K562 (cell line): ENCODE measurements at regions not wholly inside any gene's neighbourhood (a gene's known extent, or its start where the extent isn't known, plus 50 kb on each side); places are given as distances from the start of the nearest gene placed in this dataset.

ENCODE experiments used
- CREM ChIP-seq: IDR thresholded peaks from 2 replicates; pipeline ENCODE4 v1.6.1; 2014; ENCODE audit warnings: antibody characterized with exemption, low read depth
- KAT7 ChIP-seq: sonication (generic); formaldehyde crosslinking; IDR thresholded peaks from 2 replicates; pipeline ENCODE4 v1.8.0; 2022; ENCODE audit warnings: missing genetic modification reagents, mild to moderate bottlenecking, borderline replicate concordance
- SREBF1 ChIP-seq: fragments of 150-350 bp; IDR thresholded peaks from 2 replicates; pipeline ENCODE4 v1.6.1; 2014; ENCODE audit warnings: antibody characterized with exemption, low read depth, low read length, borderline replicate concordance
- TBL1XR1 ChIP-seq, 2 experiments: IDR thresholded peaks; 2 replicates each; pipeline ENCODE4 v1.6.1; 2012; ENCODE audit warnings: improper control_type of control experiment in 2 of 2, low read length in 2 of 2, mild to moderate bottlenecking in 1 of 2
- ZKSCAN8 ChIP-seq: fragments of 200-800 bp; sonication (Bioruptor generic); IDR thresholded peaks from 2 replicates; pipeline ENCODE4 v1.6.1; 2016; ENCODE audit warnings: missing genetic modification characterization, missing compliant biosample characterization
- ZNF324 ChIP-seq: fragments of 250-450 bp; sonication (Bioruptor Pico); IDR thresholded peaks from 2 replicates; pipeline ENCODE4 v1.4.0; 2020; ENCODE audit warnings: mild to moderate bottlenecking
- TF ChIP-seq, protein P1 (sequence below), 2 experiments: IDR thresholded peaks; 2 replicates each; pipeline ENCODE4 v1.6.1; 2011; ENCODE audit warnings: borderline replicate concordance in 1 of 2, control low read depth in 1 of 2, low read depth in 1 of 2, low read length in 1 of 2, mild to moderate bottlenecking in 1 of 2, mixed read lengths in 1 of 2, moderate library complexity in 1 of 2; ENCODE audit not compliant: insufficient read depth in 1 of 2, insufficient read length in 1 of 2, poor library complexity in 1 of 2, severe bottlenecking in 1 of 2; ENCODE audit errors: extremely low read depth in 1 of 2
- TF ChIP-seq, protein P2 (sequence below), 3 experiments: IDR thresholded peaks in 2 of 3; conservative IDR thresholded peaks in 1 of 3; 2 replicates each; pipeline ENCODE4 v1.5.1; 2011 to 2012; ENCODE audit warnings: low read length in 3 of 3, mild to moderate bottlenecking in 3 of 3, control low read depth in 2 of 3, improper control_type of control experiment in 1 of 3, inconsistent platforms in 1 of 3, low read depth in 1 of 3, mixed read lengths in 1 of 3, moderate library complexity in 1 of 3; ENCODE audit not compliant: insufficient read depth in 2 of 3
- TF ChIP-seq, protein P3 (sequence below): fragments of 250-450 bp; sonication (Bioruptor Pico); IDR thresholded peaks from 2 replicates; pipeline ENCODE4 v1.4.0; 2020; ENCODE audit warnings: mild to moderate bottlenecking, moderate library complexity

DNA sequence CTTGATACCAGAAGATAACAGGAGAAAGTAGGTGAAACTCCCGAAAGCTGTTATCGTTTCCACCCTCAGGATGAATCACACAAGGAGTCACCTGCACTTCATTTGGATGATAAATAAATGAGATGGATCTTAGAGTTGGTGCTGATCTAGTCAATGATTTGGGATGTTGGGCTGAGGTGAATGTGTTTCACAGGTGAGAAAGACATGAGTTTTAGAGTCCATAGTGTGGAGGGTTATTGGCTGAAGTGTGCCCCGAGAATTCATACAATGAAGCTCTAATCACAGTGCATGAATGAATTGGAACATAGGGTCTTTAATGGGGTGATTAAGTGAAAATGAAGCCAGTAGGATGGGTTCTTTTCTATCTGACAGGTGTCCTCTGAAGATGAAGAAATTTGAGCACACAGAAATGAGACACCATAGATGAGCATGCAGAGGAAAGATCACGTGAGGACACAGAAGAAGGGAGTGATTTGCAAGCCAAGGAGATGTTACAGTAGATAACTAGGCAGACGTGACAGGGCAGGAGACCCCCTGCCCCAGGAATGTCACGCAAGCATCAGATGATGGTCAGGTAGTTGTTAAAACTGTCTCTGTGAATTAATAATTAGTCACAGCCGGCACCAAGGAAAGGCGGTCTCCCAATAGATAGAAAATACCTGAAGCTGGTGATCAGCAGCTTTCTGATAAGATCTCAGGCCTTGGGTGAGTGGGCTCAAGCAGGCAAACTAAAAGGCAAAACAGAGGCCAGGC is 60.3 kb upstream of the IGLL5 start:
- TF ChIP-seq, protein P1, sequence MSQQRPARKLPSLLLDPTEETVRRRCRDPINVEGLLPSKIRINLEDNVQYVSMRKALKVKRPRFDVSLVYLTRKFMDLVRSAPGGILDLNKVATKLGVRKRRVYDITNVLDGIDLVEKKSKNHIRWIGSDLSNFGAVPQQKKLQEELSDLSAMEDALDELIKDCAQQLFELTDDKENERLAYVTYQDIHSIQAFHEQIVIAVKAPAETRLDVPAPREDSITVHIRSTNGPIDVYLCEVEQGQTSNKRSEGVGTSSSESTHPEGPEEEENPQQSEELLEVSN (IDR thresholded peaks at IDR 0.05; ENCODE audit: borderline replicate concordance in 1 of 2, extremely low read depth in 1 of 2, insufficient read depth in 1 of 2, insufficient read length in 1 of 2, low read depth in 1 of 2, low read length in 1 of 2, poor library complexity in 1 of 2, severe bottlenecking in 1 of 2): no peak
- TF ChIP-seq TBL1XR1 (IDR thresholded peaks at IDR 0.05; ENCODE audit: low read length in 2 of 2) (no peak), SREBF1 (no peak), KAT7 (CRISPR knock-in tag) (no peak), CREM (no peak), ZNF324 (CRISPR knock-in tag) (no peak), ZKSCAN8 (no peak)
- TF ChIP-seq, protein P2, sequence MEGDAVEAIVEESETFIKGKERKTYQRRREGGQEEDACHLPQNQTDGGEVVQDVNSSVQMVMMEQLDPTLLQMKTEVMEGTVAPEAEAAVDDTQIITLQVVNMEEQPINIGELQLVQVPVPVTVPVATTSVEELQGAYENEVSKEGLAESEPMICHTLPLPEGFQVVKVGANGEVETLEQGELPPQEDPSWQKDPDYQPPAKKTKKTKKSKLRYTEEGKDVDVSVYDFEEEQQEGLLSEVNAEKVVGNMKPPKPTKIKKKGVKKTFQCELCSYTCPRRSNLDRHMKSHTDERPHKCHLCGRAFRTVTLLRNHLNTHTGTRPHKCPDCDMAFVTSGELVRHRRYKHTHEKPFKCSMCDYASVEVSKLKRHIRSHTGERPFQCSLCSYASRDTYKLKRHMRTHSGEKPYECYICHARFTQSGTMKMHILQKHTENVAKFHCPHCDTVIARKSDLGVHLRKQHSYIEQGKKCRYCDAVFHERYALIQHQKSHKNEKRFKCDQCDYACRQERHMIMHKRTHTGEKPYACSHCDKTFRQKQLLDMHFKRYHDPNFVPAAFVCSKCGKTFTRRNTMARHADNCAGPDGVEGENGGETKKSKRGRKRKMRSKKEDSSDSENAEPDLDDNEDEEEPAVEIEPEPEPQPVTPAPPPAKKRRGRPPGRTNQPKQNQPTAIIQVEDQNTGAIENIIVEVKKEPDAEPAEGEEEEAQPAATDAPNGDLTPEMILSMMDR (IDR thresholded peaks at IDR 0.05 in 2 of 3, conservative IDR thresholded peaks at IDR 0.05 in 1 of 3; ENCODE audit: insufficient read depth in 2 of 3, low read depth in 1 of 3, low read length in 3 of 3): no peak
- TF ChIP-seq, protein P3, sequence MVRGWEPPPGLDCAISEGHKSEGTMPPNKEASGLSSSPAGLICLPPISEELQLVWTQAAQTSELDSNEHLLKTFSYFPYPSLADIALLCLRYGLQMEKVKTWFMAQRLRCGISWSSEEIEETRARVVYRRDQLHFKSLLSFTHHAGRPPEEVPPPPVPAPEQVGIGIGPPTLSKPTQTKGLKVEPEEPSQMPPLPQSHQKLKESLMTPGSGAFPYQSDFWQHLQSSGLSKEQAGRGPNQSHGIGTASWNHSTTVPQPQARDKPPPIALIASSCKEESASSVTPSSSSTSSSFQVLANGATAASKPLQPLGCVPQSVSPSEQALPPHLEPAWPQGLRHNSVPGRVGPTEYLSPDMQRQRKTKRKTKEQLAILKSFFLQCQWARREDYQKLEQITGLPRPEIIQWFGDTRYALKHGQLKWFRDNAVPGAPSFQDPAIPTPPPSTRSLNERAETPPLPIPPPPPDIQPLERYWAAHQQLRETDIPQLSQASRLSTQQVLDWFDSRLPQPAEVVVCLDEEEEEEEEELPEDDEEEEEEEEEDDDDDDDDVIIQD (CRISPR knock-in tag): no peak
